Inflammatory macrophage (primary cell): ENCODE measurements at regions not wholly inside any gene's neighbourhood (a gene's known extent, or its start where the extent isn't known, plus 50 kb on each side); places are given as distances from the start of the nearest gene placed in this dataset.
A peak's percentile ranks its signal among the peaks of the same experiment; 100 is the strongest.
"Not testable (repeated sequence)": the region's sequence is repeated elsewhere in the genome, so short reads cannot be mapped to it uniquely, and the experiment has no call there.

Experiments used
- DNase-seq, 2 donors: peaks; one replicate each; pipeline ENCODE4 v3.0.0-alpha.2; 2020 to 2022

- DNase-seq = not testable (repeated sequence)
These were observed 143.1 kb downstream of the LAT start for GRCh38 chr16:29127806-29128420.

- peak in 1 of 2 donors; percentile 52 for DNase-seq
These were observed 141.8 kb downstream of the LAT start for GRCh38 chr16:29126616-29127015.

GRCh38 chr16:29126057-29126494 is 141.2 kb downstream of the LAT start:
- peak; percentile 88 to 92 for DNase-seq

GRCh38 chr16:29124828-29125227 is 140.0 kb downstream of the LAT start:
- no peak for DNase-seq

GRCh38 chr16:29124162-29124561 is 139.3 kb downstream of the LAT start:
- not testable (repeated sequence) for DNase-seq

- not testable (repeated sequence) for DNase-seq
These were observed 135.8 kb downstream of the LAT start for GRCh38 chr16:29120680-29121079.

- peak; percentile 61 to 89 for DNase-seq
These were observed 133.6 kb downstream of the LAT start for GRCh38 chr16:29118301-29118957.

GRCh38 chr16:29117631-29118030 is 132.8 kb downstream of the LAT start:
- no peak for DNase-seq

- DNase-seq = no peak
These were observed 132.1 kb downstream of the LAT start for GRCh38 chr16:29116980-29117379.

GRCh38 chr16:29116207-29116606 is 131.4 kb downstream of the LAT start:
- not testable (repeated sequence) for DNase-seq

GRCh38 chr16:29115802-29116141 is 130.9 kb downstream of the LAT start:
- DNase-seq = peak; percentile 78 to 84

- DNase-seq = peak; percentile 89 to 92
These were observed 130.3 kb downstream of the LAT start for GRCh38 chr16:29114989-29115801.

- no peak for DNase-seq
These were observed 129.7 kb downstream of the LAT start for GRCh38 chr16:29114574-29114973.

- DNase-seq = not testable (repeated sequence)
These were observed 128.6 kb downstream of the LAT start for GRCh38 chr16:29113446-29113845.

- no peak for DNase-seq
These were observed 128.0 kb downstream of the LAT start for GRCh38 chr16:29112755-29113347.

GRCh38 chr16:29111901-29112680 is 127.2 kb downstream of the LAT start:
- DNase-seq = not testable (repeated sequence)

GRCh38 chr16:29111421-29111820 is 126.6 kb downstream of the LAT start:
- no peak for DNase-seq

- peak; percentile 48 to 86 for DNase-seq
These were observed 123.8 kb downstream of the LAT start for GRCh38 chr16:29108625-29109169.

GRCh38 chr16:29107299-29107698 is 122.4 kb downstream of the LAT start:
- DNase-seq = no peak

- not testable (repeated sequence) for DNase-seq
These were observed 121.5 kb downstream of the LAT start for GRCh38 chr16:29106259-29106908.

GRCh38 chr16:29104600-29104999 is 119.7 kb downstream of the LAT start:
- peak; percentile 56 to 70 for DNase-seq
